ENCODE measurements at regions not wholly inside any gene's neighbourhood (a gene's known extent, or its start where the extent isn't known, plus 50 kb on each side); places are given as distances from the start of the nearest gene placed in this dataset.

DNA sequence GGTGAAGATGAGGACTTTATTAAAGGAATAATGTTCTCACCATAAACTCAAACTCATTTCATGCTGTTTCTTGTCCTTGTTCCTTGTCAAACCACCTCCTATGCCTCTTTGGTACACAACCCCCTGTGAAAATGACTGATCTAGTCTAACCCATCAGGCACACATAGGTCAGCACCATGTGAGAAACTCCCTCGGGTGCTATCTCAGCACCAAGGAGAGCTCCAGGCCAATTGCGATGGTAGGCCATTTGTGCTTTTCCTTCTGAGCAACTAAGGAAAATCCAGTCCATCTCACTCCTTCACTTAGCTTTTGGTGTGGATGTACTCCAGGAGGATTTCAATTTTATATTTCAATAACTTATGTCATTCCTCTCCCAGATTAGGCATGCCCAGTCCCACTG lies 199.8 kb downstream of the ZNF608 start:
- ChIA-PET POLR2A (no interaction called here), CTCF (interaction anchor here (1.0 kb wide), 2 partner anchors 9 to 28 kb away, joined by 3 read pairs; no protein-coding TSS in a partner anchor)
- H2AFZ ChIP-seq (ENCODE audit: low read depth, low read length): no peak overlapping the region
- peak; percentile 31 for DNase-seq (ENCODE audit: low read depth, low spot score)
- no peaks in the 10 kb centered on the region for H3K27me3 ChIP-seq (ENCODE audit: control insufficient read depth in 2 of 2, insufficient read depth in 2 of 2, low read length in 2 of 2)
- intact Hi-C loops (cut with micrococcal nuclease) (no loop called here), dilution Hi-C loops (cut with MboI; ENCODE audit: extremely low pct_ligation_motif_present, low sequenced_read_pairs) (no loop called here)
- H4K20me1 ChIP-seq (replicated peaks; ENCODE audit: control insufficient read depth, extremely low read depth, insufficient read depth, low read length): no peaks in the 10 kb centered on the region
- H3K27ac ChIP-seq (ENCODE audit: insufficient read depth, low read depth, low read length): no peak overlapping the region
- H3K4me1 ChIP-seq (ENCODE audit: control insufficient read depth, extremely low read depth, insufficient read depth, low read length): no peaks in the 10 kb centered on the region
- H3K4me3 ChIP-seq (replicated peaks in 1 of 3; ENCODE audit: insufficient read depth in 1 of 3, low read depth in 1 of 3, low read length in 3 of 3): no peak overlapping the region
- H3K9ac ChIP-seq (replicated peaks; ENCODE audit: extremely low read depth, insufficient read depth, low read length): no peak overlapping the region
- no peak for FAIRE-seq
- no peak overlapping the region for H3K4me2 ChIP-seq (ENCODE audit: insufficient read depth, low read length)
- BruUV-seq (replicated peaks): no TSS peak
- TF ChIP-seq FOS (IDR thresholded peaks at IDR 0.05; ENCODE audit: borderline replicate concordance, insufficient read depth, low read length): no peak
- TF ChIP-seq EZH2 (IDR thresholded peaks at IDR 0.05; ENCODE audit: borderline replicate concordance, low read depth, low read length, severe bottlenecking): no peak
- no peak for TF ChIP-seq POLR2AphosphoS5 (IDR thresholded peaks at IDR 0.05; ENCODE audit: insufficient read depth, low read depth, low read length)
- no peak for TF ChIP-seq JUN (IDR thresholded peaks at IDR 0.05; ENCODE audit: borderline replicate concordance, insufficient read depth, insufficient read length, low read depth)
- H3K9me1 ChIP-seq (replicated peaks; ENCODE audit: control insufficient read depth, extremely low read depth, insufficient read depth, low read length): no peaks in the 10 kb centered on the region
- H3K79me2 ChIP-seq (ENCODE audit: control insufficient read depth, insufficient read depth, low read length): no peaks in the 10 kb centered on the region
- no peaks in the 10 kb centered on the region for H3K36me3 ChIP-seq (ENCODE audit: control insufficient read depth in 2 of 2, extremely low read depth in 1 of 2, insufficient read depth in 2 of 2, low read length in 2 of 2)
- H3K9me3 ChIP-seq (replicated peaks; ENCODE audit: control insufficient read depth, insufficient read depth, low read length): no peaks in the 10 kb centered on the region

- BruUV-seq (replicated peaks): no TSS peak
- dilution Hi-C loops (cut with MboI; ENCODE audit: extremely low pct_ligation_motif_present, low sequenced_read_pairs): no loop called here
- no peak overlapping the region for H2AFZ ChIP-seq (ENCODE audit: low read depth, low read length)
- H3K9me3 ChIP-seq (replicated peaks; ENCODE audit: control insufficient read depth, insufficient read depth, low read length): no peaks in the 10 kb centered on the region
- no peaks in the 10 kb centered on the region for H3K27me3 ChIP-seq (ENCODE audit: control insufficient read depth in 2 of 2, insufficient read depth in 2 of 2, low read length in 2 of 2)
- ChIA-PET CTCF (no interaction called here), POLR2A (no interaction called here)
- H3K4me1 ChIP-seq (ENCODE audit: control insufficient read depth, extremely low read depth, insufficient read depth, low read length): no peaks in the 10 kb centered on the region
- intact Hi-C loops (cut with micrococcal nuclease): no loop called here
- no peaks in the 10 kb centered on the region for H4K20me1 ChIP-seq (replicated peaks; ENCODE audit: control insufficient read depth, extremely low read depth, insufficient read depth, low read length)
- DNase-seq (ENCODE audit: low read depth, low spot score): no peak
- no peak overlapping the region for H3K4me3 ChIP-seq (replicated peaks in 1 of 3; ENCODE audit: insufficient read depth in 1 of 3, low read depth in 1 of 3, low read length in 3 of 3)
- FAIRE-seq: no peak
- no peaks in the 10 kb centered on the region for H3K36me3 ChIP-seq (ENCODE audit: control insufficient read depth in 2 of 2, extremely low read depth in 1 of 2, insufficient read depth in 2 of 2, low read length in 2 of 2)
- H3K4me2 ChIP-seq (ENCODE audit: insufficient read depth, low read length): no peak overlapping the region
- no peak overlapping the region for H3K27ac ChIP-seq (ENCODE audit: insufficient read depth, low read depth, low read length)
- TF ChIP-seq, protein P1, sequence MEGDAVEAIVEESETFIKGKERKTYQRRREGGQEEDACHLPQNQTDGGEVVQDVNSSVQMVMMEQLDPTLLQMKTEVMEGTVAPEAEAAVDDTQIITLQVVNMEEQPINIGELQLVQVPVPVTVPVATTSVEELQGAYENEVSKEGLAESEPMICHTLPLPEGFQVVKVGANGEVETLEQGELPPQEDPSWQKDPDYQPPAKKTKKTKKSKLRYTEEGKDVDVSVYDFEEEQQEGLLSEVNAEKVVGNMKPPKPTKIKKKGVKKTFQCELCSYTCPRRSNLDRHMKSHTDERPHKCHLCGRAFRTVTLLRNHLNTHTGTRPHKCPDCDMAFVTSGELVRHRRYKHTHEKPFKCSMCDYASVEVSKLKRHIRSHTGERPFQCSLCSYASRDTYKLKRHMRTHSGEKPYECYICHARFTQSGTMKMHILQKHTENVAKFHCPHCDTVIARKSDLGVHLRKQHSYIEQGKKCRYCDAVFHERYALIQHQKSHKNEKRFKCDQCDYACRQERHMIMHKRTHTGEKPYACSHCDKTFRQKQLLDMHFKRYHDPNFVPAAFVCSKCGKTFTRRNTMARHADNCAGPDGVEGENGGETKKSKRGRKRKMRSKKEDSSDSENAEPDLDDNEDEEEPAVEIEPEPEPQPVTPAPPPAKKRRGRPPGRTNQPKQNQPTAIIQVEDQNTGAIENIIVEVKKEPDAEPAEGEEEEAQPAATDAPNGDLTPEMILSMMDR (IDR thresholded peaks at IDR 0.05; ENCODE audit: extremely low read depth in 1 of 2, insufficient read depth in 1 of 2, low read depth in 1 of 2, low read length in 2 of 2): no peak
- TF ChIP-seq MYC (IDR thresholded peaks at IDR 0.05; ENCODE audit: low read depth, low read length) (no peak), POLR2A (IDR thresholded peaks at IDR 0.05; ENCODE audit: low read depth, low read length) (no peak), MAX (IDR thresholded peaks at IDR 0.05; ENCODE audit: insufficient read depth, insufficient read length) (no peak), FOS (IDR thresholded peaks at IDR 0.05; ENCODE audit: borderline replicate concordance, insufficient read depth, low read length) (no peak), GATA2 (IDR thresholded peaks at IDR 0.05; ENCODE audit: insufficient read depth, insufficient read length, low read depth, low read length) (no peak), JUN (IDR thresholded peaks at IDR 0.05; ENCODE audit: borderline replicate concordance, insufficient read depth, insufficient read length, low read depth) (no peak), POLR2AphosphoS5 (IDR thresholded peaks at IDR 0.05; ENCODE audit: insufficient read depth, low read depth, low read length) (no peak), EZH2 (IDR thresholded peaks at IDR 0.05; ENCODE audit: borderline replicate concordance, low read depth, low read length, severe bottlenecking) (no peak)
- H3K9ac ChIP-seq (replicated peaks; ENCODE audit: extremely low read depth, insufficient read depth, low read length): no peak overlapping the region
- H3K9me1 ChIP-seq (replicated peaks; ENCODE audit: control insufficient read depth, extremely low read depth, insufficient read depth, low read length): no peaks in the 10 kb centered on the region
- H3K79me2 ChIP-seq (ENCODE audit: control insufficient read depth, insufficient read depth, low read length): no peaks in the 10 kb centered on the region
These were observed 201.9 kb downstream of the ZNF608 start for GRCh38 chr5:124544366-124545055.

Measured in endothelial cell of umbilical vein (primary cell).